GM18508 (cell line): ENCODE measurements at regions not wholly inside any gene's neighbourhood (a gene's known extent, or its start where the extent isn't known, plus 50 kb on each side); places are given as distances from the start of the nearest gene placed in this dataset.
A peak's percentile ranks its signal among the peaks of the same experiment; 100 is the strongest.

ENCODE experiments used
- ATAC-seq: cut with Tn5 transposase; IDR thresholded peaks from one replicate; pipeline ENCODE4 v1.9.1; 2021; ENCODE audit warnings: moderate number of reproducible peaks; ENCODE audit not compliant: insufficient read depth, unreplicated experiment

- ATAC-seq: no peak
These were observed 197.3 kb downstream of the ZBTB18 start for GRCh38 chr1:244248426-244248825.

- no peak for ATAC-seq
These were observed 199.5 kb downstream of the ADSS2 start for GRCh38 chr1:244252211-244252610.

GRCh38 chr1:244254467-244254866, 197.2 kb downstream of the ADSS2 start:
- no peak for ATAC-seq

GRCh38 chr1:244255426-244255965, 196.2 kb downstream of the ADSS2 start:
- no peak for ATAC-seq

GRCh38 chr1:244256086-244256676, 195.5 kb downstream of the ADSS2 start:
- no peak for ATAC-seq

- no peak for ATAC-seq
These were observed 187.5 kb downstream of the ADSS2 start for GRCh38 chr1:244264163-244264562.

- ATAC-seq: no peak
These were observed 186.2 kb downstream of the ADSS2 start for GRCh38 chr1:244265507-244265906.

- ATAC-seq: no peak
These were observed 182.5 kb downstream of the ADSS2 start for GRCh38 chr1:244269169-244269568.

GRCh38 chr1:244271004-244271403, 180.7 kb downstream of the ADSS2 start:
- ATAC-seq: no peak

- no peak for ATAC-seq
These were observed 179.9 kb downstream of the ADSS2 start for GRCh38 chr1:244271691-244272308.

GRCh38 chr1:244272471-244273261, 179.0 kb downstream of the ADSS2 start:
- ATAC-seq: peak; percentile 72

GRCh38 chr1:244273262-244273844, 178.4 kb downstream of the ADSS2 start:
- ATAC-seq: no peak

GRCh38 chr1:244273845-244274619, 177.7 kb downstream of the ADSS2 start:
- no peak for ATAC-seq

- no peak for ATAC-seq
These were observed 175.1 kb downstream of the ADSS2 start for GRCh38 chr1:244276646-244277045.

GRCh38 chr1:244280201-244280600, 171.5 kb downstream of the ADSS2 start:
- no peak for ATAC-seq

- ATAC-seq: no peak
These were observed 170.8 kb downstream of the ADSS2 start for GRCh38 chr1:244280859-244281258.

- no peak for ATAC-seq
These were observed 167.9 kb downstream of the ADSS2 start for GRCh38 chr1:244283772-244284171.

- no peak for ATAC-seq
These were observed 167.0 kb downstream of the ADSS2 start for GRCh38 chr1:244284641-244285156.

- ATAC-seq: no peak
These were observed 165.4 kb downstream of the ADSS2 start for GRCh38 chr1:244286341-244286740.

- ATAC-seq: no peak
These were observed 164.0 kb downstream of the ADSS2 start for GRCh38 chr1:244287726-244288125.
